ENCODE measurements at regions not wholly inside any gene's neighbourhood (a gene's known extent, or its start where the extent isn't known, plus 50 kb on each side); places are given as distances from the start of the nearest gene placed in this dataset.

DNA sequence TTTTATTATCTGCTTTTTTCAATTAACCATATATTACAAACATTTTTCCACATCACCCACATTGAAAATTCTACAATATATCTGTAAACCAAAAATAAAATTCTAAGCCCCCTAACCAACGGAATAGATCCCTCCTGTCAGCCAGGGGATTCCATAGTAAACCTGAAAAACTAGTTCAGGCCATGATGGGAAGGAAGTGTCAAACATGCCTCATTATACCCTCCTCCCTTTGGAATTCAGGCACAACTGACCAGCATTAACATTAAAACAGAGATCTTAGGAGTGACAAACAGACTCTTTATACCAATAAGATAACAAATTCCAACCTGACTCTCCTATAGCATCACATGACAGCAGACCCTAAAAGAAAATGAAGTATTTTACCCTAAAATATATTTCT, 113.7 kb upstream of the DMRT1 start:
- DNase-seq (no peak), ATAC-seq (no peak)
- TF ChIP-seq, protein P1, sequence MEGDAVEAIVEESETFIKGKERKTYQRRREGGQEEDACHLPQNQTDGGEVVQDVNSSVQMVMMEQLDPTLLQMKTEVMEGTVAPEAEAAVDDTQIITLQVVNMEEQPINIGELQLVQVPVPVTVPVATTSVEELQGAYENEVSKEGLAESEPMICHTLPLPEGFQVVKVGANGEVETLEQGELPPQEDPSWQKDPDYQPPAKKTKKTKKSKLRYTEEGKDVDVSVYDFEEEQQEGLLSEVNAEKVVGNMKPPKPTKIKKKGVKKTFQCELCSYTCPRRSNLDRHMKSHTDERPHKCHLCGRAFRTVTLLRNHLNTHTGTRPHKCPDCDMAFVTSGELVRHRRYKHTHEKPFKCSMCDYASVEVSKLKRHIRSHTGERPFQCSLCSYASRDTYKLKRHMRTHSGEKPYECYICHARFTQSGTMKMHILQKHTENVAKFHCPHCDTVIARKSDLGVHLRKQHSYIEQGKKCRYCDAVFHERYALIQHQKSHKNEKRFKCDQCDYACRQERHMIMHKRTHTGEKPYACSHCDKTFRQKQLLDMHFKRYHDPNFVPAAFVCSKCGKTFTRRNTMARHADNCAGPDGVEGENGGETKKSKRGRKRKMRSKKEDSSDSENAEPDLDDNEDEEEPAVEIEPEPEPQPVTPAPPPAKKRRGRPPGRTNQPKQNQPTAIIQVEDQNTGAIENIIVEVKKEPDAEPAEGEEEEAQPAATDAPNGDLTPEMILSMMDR (IDR thresholded peaks at IDR 0.05): no peak
- TF ChIP-seq POLR2A (IDR thresholded peaks at IDR 0.05): no peak
- peaks cover 0 to 12% of the 10 kb centered on the region in 2 donors for H3K36me3 ChIP-seq (replicated peaks in 1 of 2; ENCODE audit: insufficient read depth in 1 of 2, low read depth in 2 of 2)
- no peaks in the 10 kb centered on the region for H3K27me3 ChIP-seq
- no peaks in the 10 kb centered on the region for H3K9me3 ChIP-seq
- H3K4me1 ChIP-seq: peaks cover 19% of the 10 kb centered on the region
- H3K4me3 ChIP-seq: no peak overlapping the region
- peak overlapping the region in 3 of 4 donors; percentile 5 to 60 (median 37) for H3K27ac ChIP-seq
- intact Hi-C loops (cut with DNase I): no loop called here
- 14 to 30% methylated on average over 1 of the region's 1 CpG for WGBS, 2 donors

DNA sequence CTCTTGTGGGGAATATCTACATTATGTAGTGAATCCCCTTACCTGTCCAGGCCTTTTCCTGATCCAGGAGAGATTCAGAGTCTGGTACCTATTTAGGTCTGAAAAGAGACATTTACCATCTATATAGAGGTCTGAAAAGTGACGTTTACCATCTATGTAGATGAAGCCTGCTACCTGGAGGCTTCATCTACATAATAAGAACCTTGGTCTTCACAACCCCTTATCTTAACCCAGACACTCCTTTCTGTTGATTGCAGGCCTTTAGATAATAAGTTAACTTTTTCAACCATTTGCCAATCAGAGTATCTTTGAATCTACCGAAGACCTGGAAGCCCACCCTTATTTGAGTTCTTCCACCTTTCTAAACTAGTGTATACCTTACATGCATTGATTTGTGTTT, 113.0 kb upstream of the DMRT1 start:
- ATAC-seq: no peak
- H3K4me1 ChIP-seq: peaks cover 19% of the 10 kb centered on the region

DNA sequence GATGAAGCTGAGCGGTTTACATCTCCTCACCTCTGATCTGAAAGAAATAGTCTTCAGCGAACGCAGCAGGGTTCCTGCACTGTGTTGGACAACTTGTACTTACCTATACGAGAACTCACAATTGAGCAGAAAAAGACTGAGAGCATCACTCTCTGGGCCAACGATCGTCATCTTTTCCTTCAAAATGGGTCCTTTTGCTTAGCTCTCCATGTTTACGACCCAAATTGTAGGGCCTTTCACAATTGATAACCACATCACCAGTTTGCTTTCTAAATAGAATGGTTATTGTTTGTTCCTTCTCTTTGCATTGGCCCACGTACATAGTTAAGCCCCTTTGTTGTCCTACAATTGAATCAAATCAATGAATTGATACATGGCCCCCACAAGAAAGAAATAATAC, 110.0 kb upstream of the DMRT1 start:
- H3K4me3 ChIP-seq: no peak overlapping the region
- TF ChIP-seq POLR2A (IDR thresholded peaks at IDR 0.05): no peak
- TF ChIP-seq, protein P1 (IDR thresholded peaks at IDR 0.05): no peak
- peaks cover 17% of the 10 kb centered on the region for H3K4me1 ChIP-seq
- WGBS, 2 donors: 92 to 98% methylated on average over 8 of the region's 8 CpGs
- H3K9me3 ChIP-seq: no peaks in the 10 kb centered on the region
- H3K27me3 ChIP-seq: no peaks in the 10 kb centered on the region
- H3K36me3 ChIP-seq (replicated peaks in 1 of 2; ENCODE audit: insufficient read depth in 1 of 2, low read depth in 2 of 2): peaks cover 0 to 28% of the 10 kb centered on the region in 2 donors
- intact Hi-C loops (cut with DNase I): no loop called here
- H3K27ac ChIP-seq: no peak overlapping the region
- DNase-seq (no peak), ATAC-seq (no peak)

More for the DNA sequence above, 113.0 kb upstream of the DMRT1 start:
- intact Hi-C loops (cut with DNase I): no loop called here
- no peak overlapping the region for H3K4me3 ChIP-seq
- H3K36me3 ChIP-seq (replicated peaks in 1 of 2; ENCODE audit: insufficient read depth in 1 of 2, low read depth in 2 of 2): peaks cover 0 to 14% of the 10 kb centered on the region in 2 donors
- H3K9me3 ChIP-seq: no peaks in the 10 kb centered on the region
- no peak for DNase-seq
- TF ChIP-seq POLR2A (IDR thresholded peaks at IDR 0.05): no peak
- TF ChIP-seq, protein P1 (IDR thresholded peaks at IDR 0.05): no peak
- H3K27me3 ChIP-seq: no peaks in the 10 kb centered on the region
- H3K27ac ChIP-seq: peak overlapping the region in 1 of 4 donors; percentile 60
- 72 to 79% methylated on average over 2 of the region's 2 CpGs for WGBS, 2 donors

DNA sequence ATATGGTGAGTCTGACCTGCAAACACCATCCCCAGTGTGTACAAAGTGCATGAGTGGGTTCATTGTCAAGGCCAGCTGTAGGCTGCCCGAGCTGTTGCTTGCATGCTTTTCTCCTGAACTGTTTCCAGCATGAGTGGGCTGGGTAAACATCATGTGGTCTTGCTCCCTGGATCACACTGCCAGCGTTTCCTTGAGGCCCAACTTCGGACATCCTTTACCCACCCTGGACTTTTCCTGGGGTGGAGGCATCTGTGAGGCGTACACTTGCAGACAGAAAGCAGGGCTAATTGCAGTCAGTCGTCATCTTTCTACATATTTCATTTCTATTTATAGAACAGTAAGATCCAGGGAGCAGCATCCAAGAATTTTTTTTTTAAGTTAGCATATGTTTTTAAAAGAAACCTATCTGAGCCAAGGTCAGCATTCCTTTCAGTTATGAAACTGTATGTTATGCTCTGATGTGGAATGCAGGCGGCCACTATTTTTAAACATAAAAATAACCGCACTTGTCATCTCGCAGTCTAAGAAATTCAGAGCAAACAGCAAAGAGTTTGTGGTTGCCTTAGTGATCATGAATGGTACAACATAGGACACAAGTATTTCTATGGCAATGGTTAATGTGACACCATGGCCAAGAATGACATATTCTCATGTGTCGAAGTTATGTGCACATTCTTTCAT, 106.5 kb upstream of the DMRT1 start:
- no peak overlapping the region for H3K4me3 ChIP-seq
- TF ChIP-seq, protein P1 (IDR thresholded peaks at IDR 0.05): no peak
- intact Hi-C loops (cut with DNase I): no loop called here
- H3K27ac ChIP-seq: no peak overlapping the region
- no peaks in the 10 kb centered on the region for H3K9me3 ChIP-seq
- H3K4me1 ChIP-seq: no peaks in the 10 kb centered on the region
- DNase-seq (no peak), ATAC-seq (peak; percentile 51)
- no peaks in the 10 kb centered on the region for H3K27me3 ChIP-seq
- peaks cover 0 to 46% of the 10 kb centered on the region in 2 donors for H3K36me3 ChIP-seq (replicated peaks in 1 of 2; ENCODE audit: insufficient read depth in 1 of 2, low read depth in 2 of 2)
- WGBS, 2 donors: 56 to 66% methylated on average over 9 of the region's 9 CpGs

Measured in body of pancreas (tissue), 4 donors.